Ishikawa (cell line): ENCODE measurements at regions not wholly inside any gene's neighbourhood (a gene's known extent, or its start where the extent isn't known, plus 50 kb on each side); places are given as distances from the start of the nearest gene placed in this dataset.

ENCODE experiments used
- TAF1 ChIP-seq: IDR thresholded peaks from 2 replicates; pipeline ENCODE4 v1.6.1; 2012; ENCODE audit warnings: low read depth, mild to moderate bottlenecking
- TCF12 ChIP-seq: IDR thresholded peaks from 2 replicates; pipeline ENCODE4 v1.6.1; 2012; ENCODE audit warnings: low read depth

DNA sequence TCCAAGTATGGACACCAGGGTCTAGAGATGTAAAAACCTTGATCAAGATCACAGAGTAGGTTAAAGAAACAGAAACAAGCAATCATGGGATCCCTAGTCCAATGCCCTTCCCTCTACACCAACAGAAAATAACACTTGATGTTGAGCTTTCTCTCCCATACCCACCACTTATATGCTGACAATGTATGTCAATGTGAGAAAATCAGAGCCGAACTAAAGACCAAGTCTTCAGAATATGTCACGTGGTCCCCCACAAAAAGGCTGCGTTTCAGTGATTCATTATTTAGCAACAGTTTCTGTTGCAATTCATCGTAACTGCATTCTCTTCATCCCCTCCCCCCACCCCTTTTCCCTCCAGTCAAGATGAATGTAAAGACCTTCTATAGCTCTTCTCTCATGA, 278.9 kb upstream of the STT3B start:
- no peak for TF ChIP-seq TAF1
- no peak for TF ChIP-seq TCF12
